SK-N-SH (cell line): ENCODE measurements at regions not wholly inside any gene's neighbourhood (a gene's known extent, or its start where the extent isn't known, plus 50 kb on each side); places are given as distances from the start of the nearest gene placed in this dataset.

ENCODE experiments used
- CTCF ChIP-seq: fragments of 200-600 bp; sonication (generic); IDR thresholded peaks from 2 replicates; pipeline ENCODE4 v1.6.1; 2017; ENCODE audit warnings: antibody characterized with exemption, mild to moderate bottlenecking, moderate library complexity
- FOXM1 ChIP-seq: IDR thresholded peaks from 2 replicates; pipeline ENCODE4 v1.4.0; 2012; ENCODE audit warnings: low read depth, mild to moderate bottlenecking
- MAX ChIP-seq: IDR thresholded peaks from 2 replicates; pipeline ENCODE4 v1.4.0; 2012; ENCODE audit warnings: low read depth
- POLR2AphosphoS5 ChIP-seq: IDR thresholded peaks from 2 replicates; pipeline ENCODE4 v1.6.1; 2012; ENCODE audit warnings: low read depth, low read length
- REST ChIP-seq: IDR thresholded peaks from 2 replicates; pipeline ENCODE4 v1.6.1; 2012; ENCODE audit warnings: mild to moderate bottlenecking, low read depth, low read length, moderate library complexity

GRCh38 chr10:83886871-83887270 lies 252.4 kb upstream of the GHITM start:
- TF ChIP-seq REST (no peak), POLR2AphosphoS5 (no peak), FOXM1 (no peak), CTCF (no peak), MAX (no peak)
